ENCODE measurements at regions not wholly inside any gene's neighbourhood (a gene's known extent, or its start where the extent isn't known, plus 50 kb on each side); places are given as distances from the start of the nearest gene placed in this dataset.

- H3K14ac ChIP-seq (ENCODE audit: low read length): no peak overlapping the region
- no peak overlapping the region for H2BK120ac ChIP-seq (ENCODE audit: low read depth, low read length)
- H3K18ac ChIP-seq (ENCODE audit: low read length): no peak overlapping the region
- H3K23ac ChIP-seq (ENCODE audit: low read depth, low read length, poor library complexity): no peak overlapping the region
- no peak overlapping the region for H2AFZ ChIP-seq (ENCODE audit: low read length)
- peaks cover 0 to 6% of the 10 kb centered on the region in 2 donors for H3K4me1 ChIP-seq (ENCODE audit: control insufficient read depth in 2 of 2, insufficient read depth in 1 of 2, low read depth in 1 of 2, low read length in 2 of 2)
- no CpG with 5 or more reads among the region's 4 CpGs for WGBS, 2 donors (ENCODE audit: extremely low coverage in 2 of 2, insufficient read length in 2 of 2, insufficient replicate concordance in 1 of 2)
- H2BK5ac ChIP-seq (ENCODE audit: low read length): no peak overlapping the region
- H3K4ac ChIP-seq (ENCODE audit: low read length): no peak overlapping the region
- no peak overlapping the region for H3K27ac ChIP-seq (replicated peaks; ENCODE audit: low read length)
- H2AK5ac ChIP-seq (ENCODE audit: low read depth, low read length): no peak overlapping the region
- H3K79me1 ChIP-seq (ENCODE audit: low read depth, low read length): no peaks in the 10 kb centered on the region
- no peak overlapping the region for H4K91ac ChIP-seq (ENCODE audit: low read depth, low read length, poor library complexity)
- no peaks in the 10 kb centered on the region for H3K36me3 ChIP-seq (replicated peaks in 1 of 2; ENCODE audit: control insufficient read depth in 2 of 2, insufficient read depth in 2 of 2, low read length in 2 of 2)
- H3K4me2 ChIP-seq (ENCODE audit: insufficient read depth, low read length, poor library complexity, severe bottlenecking): no peak overlapping the region
- no peak for DNase-seq (ENCODE audit: low spot score)
- H3K9me3 ChIP-seq (replicated peaks in 1 of 2; ENCODE audit: control insufficient read depth in 2 of 2, insufficient read depth in 1 of 2, low read depth in 1 of 2, low read length in 2 of 2): no peaks in the 10 kb centered on the region
- peaks cover 0 to 20% (median 0%) of the 10 kb centered on the region in 3 experiments for H3K27me3 ChIP-seq (ENCODE audit: control insufficient read depth in 3 of 3, insufficient read depth in 3 of 3, low read depth in 1 of 3, low read length in 3 of 3)
- no peak overlapping the region for H3K9ac ChIP-seq (ENCODE audit: low read depth, low read length, poor library complexity)
- no peak overlapping the region for H4K8ac ChIP-seq (ENCODE audit: low read depth, low read length)
- H3K4me3 ChIP-seq (ENCODE audit: low read length in 2 of 2): no peak overlapping the region
- no peak overlapping the region for H2BK12ac ChIP-seq (ENCODE audit: low read length)
- H2BK15ac ChIP-seq (ENCODE audit: low read length): no peak overlapping the region
These were observed 221.0 kb downstream of the SHQ1 start for GRCh38 chr3:72627271-72627670.

GRCh38 chr3:72625602-72626337 is 222.5 kb downstream of the SHQ1 start:
- peaks cover 0 to 23% (median 0%) of the 10 kb centered on the region in 3 experiments for H3K27me3 ChIP-seq (ENCODE audit: control insufficient read depth in 3 of 3, insufficient read depth in 3 of 3, low read depth in 1 of 3, low read length in 3 of 3)
- no peak overlapping the region for H2AK5ac ChIP-seq (ENCODE audit: low read depth, low read length)
- no peak overlapping the region for H3K23ac ChIP-seq (ENCODE audit: low read depth, low read length, poor library complexity)
- H3K4me3 ChIP-seq (ENCODE audit: low read length in 2 of 2): no peak overlapping the region
- H3K9ac ChIP-seq (ENCODE audit: low read depth, low read length, poor library complexity): no peak overlapping the region
- no peak overlapping the region for H2AFZ ChIP-seq (ENCODE audit: low read length)
- H2BK5ac ChIP-seq (ENCODE audit: low read length): no peak overlapping the region
- H3K4me2 ChIP-seq (ENCODE audit: insufficient read depth, low read length, poor library complexity, severe bottlenecking): no peak overlapping the region
- H3K79me1 ChIP-seq (ENCODE audit: low read depth, low read length): no peaks in the 10 kb centered on the region
- H4K8ac ChIP-seq (ENCODE audit: low read depth, low read length): no peak overlapping the region
- no peak overlapping the region for H2BK12ac ChIP-seq (ENCODE audit: low read length)
- no peak overlapping the region for H2BK15ac ChIP-seq (ENCODE audit: low read length)
- H3K9me3 ChIP-seq (replicated peaks in 1 of 2; ENCODE audit: control insufficient read depth in 2 of 2, insufficient read depth in 1 of 2, low read depth in 1 of 2, low read length in 2 of 2): no peaks in the 10 kb centered on the region
- no CpG with 5 or more reads among the region's 14 CpGs for WGBS, 2 donors (ENCODE audit: extremely low coverage in 2 of 2, insufficient read length in 2 of 2, insufficient replicate concordance in 1 of 2)
- H4K91ac ChIP-seq (ENCODE audit: low read depth, low read length, poor library complexity): no peak overlapping the region
- no peak overlapping the region for H3K4ac ChIP-seq (ENCODE audit: low read length)
- no peak overlapping the region for H2BK120ac ChIP-seq (ENCODE audit: low read depth, low read length)
- H3K4me1 ChIP-seq (ENCODE audit: control insufficient read depth in 2 of 2, insufficient read depth in 1 of 2, low read depth in 1 of 2, low read length in 2 of 2): peaks cover 0 to 6% of the 10 kb centered on the region in 2 donors
- no peak overlapping the region for H3K14ac ChIP-seq (ENCODE audit: low read length)
- H3K18ac ChIP-seq (ENCODE audit: low read length): no peak overlapping the region
- no peaks in the 10 kb centered on the region for H3K36me3 ChIP-seq (replicated peaks in 1 of 2; ENCODE audit: control insufficient read depth in 2 of 2, insufficient read depth in 2 of 2, low read length in 2 of 2)
- H3K27ac ChIP-seq (replicated peaks; ENCODE audit: low read length): no peak overlapping the region
- DNase-seq (ENCODE audit: low spot score): no peak

- Histone ChIP-seq H2BK15ac (ENCODE audit: low read length) (no peak overlapping the region), H3K23ac (ENCODE audit: low read depth, low read length, poor library complexity) (no peak overlapping the region), H2BK5ac (ENCODE audit: low read length) (no peak overlapping the region), H4K8ac (ENCODE audit: low read depth, low read length) (no peak overlapping the region), H3K4ac (ENCODE audit: low read length) (no peak overlapping the region), H3K14ac (ENCODE audit: low read length) (no peak overlapping the region), H2BK120ac (ENCODE audit: low read depth, low read length) (no peak overlapping the region), H2AFZ (ENCODE audit: low read length) (no peak overlapping the region), H2AK5ac (ENCODE audit: low read depth, low read length) (no peak overlapping the region), H3K9me3 (replicated peaks in 1 of 2; ENCODE audit: control insufficient read depth in 2 of 2, insufficient read depth in 1 of 2, low read depth in 1 of 2, low read length in 2 of 2) (no peaks in the 10 kb centered on the region), H3K4me2 (ENCODE audit: insufficient read depth, low read length, poor library complexity, severe bottlenecking) (no peak overlapping the region), H2BK12ac (ENCODE audit: low read length) (no peak overlapping the region), H4K91ac (ENCODE audit: low read depth, low read length, poor library complexity) (no peak overlapping the region), H3K4me1 (ENCODE audit: control insufficient read depth in 2 of 2, insufficient read depth in 1 of 2, low read depth in 1 of 2, low read length in 2 of 2) (peaks cover 0 to 5% of the 10 kb centered on the region in 2 donors), H3K27me3 (ENCODE audit: control insufficient read depth in 3 of 3, insufficient read depth in 3 of 3, low read depth in 1 of 3, low read length in 3 of 3) (peaks cover 0 to 19% (median 0%) of the 10 kb centered on the region in 3 experiments), H3K36me3 (replicated peaks in 1 of 2; ENCODE audit: control insufficient read depth in 2 of 2, insufficient read depth in 2 of 2, low read length in 2 of 2) (no peaks in the 10 kb centered on the region), H3K4me3 (ENCODE audit: low read length in 2 of 2) (no peak overlapping the region), H3K18ac (ENCODE audit: low read length) (no peak overlapping the region), H3K27ac (replicated peaks; ENCODE audit: low read length) (no peak overlapping the region), H3K9ac (ENCODE audit: low read depth, low read length, poor library complexity) (no peak overlapping the region), H3K79me1 (ENCODE audit: low read depth, low read length) (no peaks in the 10 kb centered on the region)
- no peak for DNase-seq (ENCODE audit: low spot score)
- 92% methylated on average over 1 of the region's 2 CpGs; no CpG with 5 or more reads in 1 of the 2 donors for WGBS, 2 donors (ENCODE audit: extremely low coverage in 2 of 2, insufficient read length in 2 of 2, insufficient replicate concordance in 1 of 2)
These were observed 223.6 kb downstream of the SHQ1 start for GRCh38 chr3:72624656-72625055.

GRCh38 chr3:72618739-72619138 is 229.5 kb downstream of the SHQ1 start:
- Histone ChIP-seq H4K91ac (ENCODE audit: low read depth, low read length, poor library complexity) (no peak overlapping the region), H3K4ac (ENCODE audit: low read length) (no peak overlapping the region), H3K4me3 (ENCODE audit: low read length in 2 of 2) (no peak overlapping the region), H3K18ac (ENCODE audit: low read length) (no peak overlapping the region), H3K23ac (ENCODE audit: low read depth, low read length, poor library complexity) (no peak overlapping the region), H2AFZ (ENCODE audit: low read length) (no peak overlapping the region), H3K27ac (replicated peaks; ENCODE audit: low read length) (no peak overlapping the region), H3K9ac (ENCODE audit: low read depth, low read length, poor library complexity) (no peak overlapping the region), H4K8ac (ENCODE audit: low read depth, low read length) (no peak overlapping the region), H2BK12ac (ENCODE audit: low read length) (no peak overlapping the region), H3K9me3 (replicated peaks in 1 of 2; ENCODE audit: control insufficient read depth in 2 of 2, insufficient read depth in 1 of 2, low read depth in 1 of 2, low read length in 2 of 2) (peaks cover 0 to 2% of the 10 kb centered on the region in 2 donors), H3K36me3 (replicated peaks in 1 of 2; ENCODE audit: control insufficient read depth in 2 of 2, insufficient read depth in 2 of 2, low read length in 2 of 2) (no peaks in the 10 kb centered on the region), H3K27me3 (ENCODE audit: control insufficient read depth in 3 of 3, insufficient read depth in 3 of 3, low read depth in 1 of 3, low read length in 3 of 3) (peaks cover 0 to 24% (median 0%) of the 10 kb centered on the region in 3 experiments), H2BK15ac (ENCODE audit: low read length) (no peak overlapping the region), H2AK5ac (ENCODE audit: low read depth, low read length) (no peak overlapping the region), H3K14ac (ENCODE audit: low read length) (no peak overlapping the region), H2BK5ac (ENCODE audit: low read length) (no peak overlapping the region), H3K4me2 (ENCODE audit: insufficient read depth, low read length, poor library complexity, severe bottlenecking) (no peak overlapping the region), H3K79me1 (ENCODE audit: low read depth, low read length) (no peaks in the 10 kb centered on the region), H3K4me1 (ENCODE audit: control insufficient read depth in 2 of 2, insufficient read depth in 1 of 2, low read depth in 1 of 2, low read length in 2 of 2) (peaks cover 0 to 8% of the 10 kb centered on the region in 2 donors), H2BK120ac (ENCODE audit: low read depth, low read length) (no peak overlapping the region)
- WGBS, 2 donors (ENCODE audit: extremely low coverage in 2 of 2, insufficient read length in 2 of 2, insufficient replicate concordance in 1 of 2): no CpG with 5 or more reads among the region's 6 CpGs
- no peak for DNase-seq (ENCODE audit: low spot score)

Data from neuronal stem cell (in vitro differentiated cells).